GM18870 (cell line): ENCODE measurements at regions not wholly inside any gene's neighbourhood (a gene's known extent, or its start where the extent isn't known, plus 50 kb on each side); places are given as distances from the start of the nearest gene placed in this dataset.

Source experiments
- ATAC-seq: cut with Tn5 transposase; IDR thresholded peaks from one replicate; pipeline ENCODE4 v1.9.1; 2021; ENCODE audit warnings: moderate library complexity; ENCODE audit not compliant: unreplicated experiment

GRCh38 chr22:49642331-49642730, 185.3 kb downstream of the BRD1 start:
- ATAC-seq = no peak

DNA sequence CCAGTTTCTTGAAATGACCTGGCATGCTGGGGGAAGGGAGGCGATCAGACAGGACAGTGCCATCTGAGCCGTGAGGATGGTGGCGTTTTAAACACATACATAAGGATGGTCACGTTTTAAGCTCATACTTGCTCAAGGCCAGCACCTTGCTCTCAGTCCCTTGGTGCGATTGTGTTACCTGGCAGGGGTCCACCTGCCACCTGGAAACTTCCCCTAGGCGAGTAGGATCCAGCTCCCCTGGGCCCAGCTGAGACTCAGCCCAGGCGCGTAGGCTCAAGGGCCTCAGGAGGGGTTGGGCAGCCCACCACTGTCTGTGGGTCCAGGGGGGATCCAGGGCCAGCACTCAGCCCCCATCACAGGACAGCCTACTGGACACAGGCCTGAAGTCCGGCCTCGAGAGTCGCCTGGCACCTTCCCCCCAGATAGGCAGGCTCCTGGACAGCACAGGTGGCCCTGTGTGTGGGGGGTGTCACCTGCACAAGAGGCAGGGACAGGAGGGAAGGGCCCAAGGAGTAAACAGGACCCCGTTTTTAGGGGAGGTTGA, 185.8 kb downstream of the BRD1 start:
- ATAC-seq = no peak

- ATAC-seq = no peak
Measured at GRCh38 chr22:49640366-49641095, 187.1 kb downstream of the BRD1 start.

DNA sequence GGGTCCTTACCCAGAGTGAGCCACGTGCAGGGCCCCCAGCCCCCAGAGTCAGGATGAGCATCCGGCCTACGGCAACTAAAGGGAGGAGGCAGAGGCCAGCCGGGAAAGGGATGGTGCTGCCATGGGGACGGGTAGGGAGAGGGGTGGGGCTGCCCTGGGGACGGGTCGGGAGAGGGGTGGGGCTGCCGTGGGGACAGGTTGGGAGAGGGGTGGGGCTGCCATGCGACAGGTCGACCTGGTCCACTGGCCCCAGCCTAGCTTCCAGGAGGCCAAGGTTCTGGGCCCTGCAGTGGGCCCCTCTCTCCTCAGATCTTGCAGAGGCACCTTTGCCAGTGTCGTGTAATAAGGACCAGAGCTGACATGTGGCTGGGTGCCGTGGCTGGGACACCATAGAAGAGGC, 187.7 kb downstream of the BRD1 start:
- no peak for ATAC-seq

DNA sequence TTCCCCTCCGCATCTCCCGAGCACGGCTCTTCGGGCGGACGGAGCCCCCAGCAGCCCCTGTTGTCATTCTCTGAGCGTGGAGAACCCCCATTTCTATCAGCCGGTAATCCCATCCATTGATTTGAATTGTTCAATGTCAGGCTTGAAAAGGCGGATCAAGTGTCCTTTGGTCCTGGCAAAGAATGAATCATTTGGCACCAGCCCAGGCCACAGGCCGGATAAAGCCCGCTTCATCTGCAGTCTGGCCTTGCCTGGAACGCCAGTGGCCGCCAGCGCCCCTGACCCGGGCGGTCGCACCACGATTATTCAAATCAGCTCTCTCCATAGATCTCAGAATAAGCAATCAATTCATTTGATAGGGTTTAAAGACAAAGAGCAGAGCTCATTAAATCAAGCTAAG, 188.9 kb downstream of the BRD1 start:
- no peak for ATAC-seq

DNA sequence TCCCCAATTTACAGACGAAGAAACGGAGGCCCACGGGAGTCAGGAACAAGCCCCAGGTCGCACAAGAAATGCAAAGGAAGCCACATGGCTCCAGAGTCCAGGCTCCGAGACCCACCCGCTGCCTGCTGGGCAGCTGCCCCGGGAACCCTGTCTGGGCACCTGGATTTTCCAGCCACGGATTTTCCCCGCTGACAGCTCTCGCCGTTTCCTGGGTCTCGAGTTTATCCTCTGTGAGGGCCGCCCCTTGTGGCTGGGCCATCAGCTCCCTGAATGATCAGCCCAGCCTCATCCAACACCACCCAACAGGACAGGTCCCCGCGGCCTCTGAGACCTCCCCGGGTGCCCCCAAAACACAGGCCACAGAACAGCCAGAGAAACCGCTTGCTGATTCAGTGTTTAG, 189.7 kb downstream of the BRD1 start:
- no peak for ATAC-seq

- ATAC-seq = no peak
Measured at GRCh38 chr22:49637255-49637760, 190.4 kb downstream of the BRD1 start.

DNA sequence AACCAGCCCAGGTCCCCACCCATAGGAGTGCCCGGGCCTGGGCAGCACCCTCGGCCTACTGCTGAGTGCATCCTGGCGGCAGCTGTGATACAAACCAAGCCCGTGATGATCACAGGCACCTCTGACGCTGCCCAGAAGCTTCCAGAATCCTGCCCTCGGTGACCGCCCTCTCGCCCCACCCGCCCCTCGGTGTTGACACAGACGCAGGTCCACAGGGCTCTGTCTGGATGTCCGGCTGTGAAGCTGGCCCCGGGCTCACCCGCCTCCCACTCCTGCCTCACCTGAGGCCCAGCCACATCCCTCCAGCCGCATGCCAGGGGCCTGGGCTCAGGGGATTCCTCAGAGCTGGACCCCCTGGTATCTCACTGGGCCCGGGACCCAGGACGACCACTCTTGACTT, 191.0 kb downstream of the BRD1 start:
- no peak for ATAC-seq

GRCh38 chr22:49636214-49636613, 191.5 kb downstream of the BRD1 start:
- no peak for ATAC-seq

GRCh38 chr22:49634006-49634772, 193.5 kb downstream of the BRD1 start:
- no peak for ATAC-seq

DNA sequence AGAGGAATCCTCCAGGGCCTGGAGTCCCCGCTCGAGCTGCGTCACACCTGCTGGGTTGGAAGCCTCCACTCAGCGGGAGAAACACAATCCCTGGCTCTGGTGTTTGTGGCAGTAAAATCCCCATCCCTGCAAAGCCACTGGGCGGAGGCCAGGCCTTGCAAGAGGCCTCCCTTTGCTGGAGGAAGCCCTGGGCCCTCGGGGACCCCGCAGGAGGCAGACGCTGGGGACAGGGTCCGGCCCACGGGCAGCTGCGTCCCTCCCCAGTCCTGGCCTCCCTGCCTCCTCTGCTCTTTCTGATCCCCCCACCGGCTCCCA, 194.7 kb downstream of the BRD1 start:
- no peak for ATAC-seq

GRCh38 chr22:49632199-49633009, 195.3 kb downstream of the BRD1 start:
- no peak for ATAC-seq

DNA sequence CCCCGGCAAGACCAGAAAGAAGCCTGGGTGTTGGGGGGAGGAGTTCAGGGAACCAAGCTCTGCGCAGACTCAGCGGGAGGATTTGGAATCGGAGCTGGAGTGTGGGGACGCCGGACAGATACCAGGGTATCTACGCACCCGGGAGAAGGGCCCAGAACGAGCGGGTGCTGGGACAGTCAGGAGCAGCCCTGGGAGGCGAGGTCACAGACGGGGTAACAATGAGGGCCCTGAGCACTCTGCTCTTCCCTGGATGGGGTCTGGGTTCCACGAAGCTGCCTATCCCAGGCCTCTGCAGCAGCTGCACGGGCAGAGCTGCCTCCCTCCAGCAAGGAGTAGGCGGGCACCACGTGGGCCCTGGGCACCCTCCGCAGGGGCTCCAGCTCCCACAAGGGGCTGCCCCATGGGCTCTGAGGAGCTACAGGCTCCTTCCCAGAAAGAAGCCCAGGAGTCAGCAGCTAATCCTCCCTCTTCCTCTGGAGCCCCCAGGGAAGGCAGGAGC, 197.2 kb downstream of the BRD1 start:
- no peak for ATAC-seq

DNA sequence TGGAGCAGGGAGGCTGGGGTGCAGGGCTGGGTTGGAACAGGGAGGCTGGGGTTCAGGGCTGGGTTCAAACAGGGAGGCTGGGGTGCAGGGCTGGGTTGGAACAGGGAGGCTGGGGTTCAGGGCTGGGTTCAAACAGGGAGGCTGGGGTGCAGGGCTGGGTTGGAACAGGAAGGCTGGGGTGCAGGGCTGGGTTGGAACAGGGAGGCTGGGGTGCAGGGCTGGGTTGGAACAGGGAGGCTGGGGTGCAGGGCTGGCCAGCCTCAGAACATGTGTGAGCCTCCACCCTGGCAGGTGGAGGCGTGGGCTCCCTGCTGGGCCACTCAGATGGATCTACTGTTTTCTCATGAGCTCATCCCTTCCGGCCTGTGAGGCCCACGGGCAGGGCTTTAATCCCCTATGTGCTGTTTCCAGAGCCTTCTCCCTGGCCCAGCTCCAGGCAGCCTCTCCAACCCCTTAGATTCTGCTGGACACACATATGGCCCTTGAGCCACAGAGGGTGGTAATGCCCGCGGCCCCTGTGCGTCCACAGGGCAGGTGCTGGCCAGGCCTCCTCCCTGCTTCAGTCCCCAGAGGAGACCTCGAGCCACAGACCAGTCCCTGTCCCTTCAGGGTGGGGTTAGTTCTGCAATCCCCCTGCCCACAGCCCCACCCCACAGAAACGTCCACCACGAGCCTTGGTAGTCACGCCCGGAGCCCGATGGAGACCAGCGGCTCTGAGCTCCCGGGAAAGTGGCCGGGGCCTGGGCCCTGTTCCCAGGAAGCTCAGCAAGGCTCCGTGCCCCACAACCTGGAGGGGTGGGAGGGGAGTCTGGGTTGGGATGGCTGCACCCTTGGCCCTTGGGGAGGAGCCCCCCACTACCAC, 197.9 kb downstream of the BRD1 start:
- no peak for ATAC-seq

DNA sequence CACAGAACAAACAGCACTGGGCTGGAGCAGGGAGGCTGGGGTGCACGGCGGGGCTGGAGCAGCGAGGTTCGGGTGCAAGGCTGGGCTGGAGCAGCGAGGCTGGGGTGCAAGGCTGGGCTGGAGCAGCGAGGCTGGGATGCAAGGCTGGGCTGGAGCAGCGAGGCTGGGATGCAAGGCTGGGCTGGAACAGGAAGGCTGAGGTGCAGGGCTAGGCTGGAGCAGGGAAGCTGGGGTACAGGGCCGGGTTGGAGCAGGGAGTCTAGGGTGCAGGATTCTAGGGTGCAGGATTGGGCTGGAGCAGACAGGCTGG, 198.5 kb downstream of the BRD1 start:
- ATAC-seq = no peak

GRCh38 chr22:49628391-49629260, 199.0 kb downstream of the BRD1 start:
- ATAC-seq = no peak

GRCh38 chr22:49627217-49628181, 200.2 kb downstream of the BRD1 start:
- ATAC-seq = no peak
